ENCODE measurements at regions not wholly inside any gene's neighbourhood (a gene's known extent, or its start where the extent isn't known, plus 50 kb on each side); places are given as distances from the start of the nearest gene placed in this dataset.

GRCh38 chr22:48849219-48849912 is 978.3 kb downstream of the BRD1 start:
- TF ChIP-seq CTCF (IDR thresholded peaks at IDR 0.05): no peak
- no peak for TF ChIP-seq ZFX (IDR thresholded peaks at IDR 0.05; ENCODE audit: borderline replicate concordance)
